NCI-H345 treated with DMSO at 0.1 percent for 48 hours (cell line): ENCODE measurements at regions not wholly inside any gene's neighbourhood (a gene's known extent, or its start where the extent isn't known, plus 50 kb on each side); places are given as distances from the start of the nearest gene placed in this dataset.

ENCODE experiments used
- DNase-seq: peaks from one replicate; lab custom pipeline; 2025; ENCODE audit not compliant: unreplicated experiment; lab: John Stamatoyannopoulos, UW

DNA sequence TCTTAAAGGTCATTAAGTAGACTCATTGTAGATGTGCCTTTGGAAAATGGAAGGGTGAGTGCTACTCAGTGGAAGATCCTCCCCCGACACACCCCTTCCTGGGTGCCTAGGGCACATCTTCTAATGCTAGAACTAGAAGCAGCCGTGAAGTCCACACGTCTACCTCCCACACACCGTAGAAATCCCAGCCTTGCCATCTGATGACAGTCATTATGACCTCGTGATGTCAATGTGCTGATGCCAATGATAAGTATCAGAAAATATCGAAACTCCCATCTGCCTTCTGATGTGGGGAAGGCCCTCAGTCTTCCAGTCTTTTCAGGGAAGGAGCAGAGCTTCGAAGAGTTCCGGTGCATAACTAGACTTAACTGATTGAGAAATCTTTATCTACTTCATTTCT, 282.1 kb upstream of the ROPN1 start:
- DNase-seq, result no peak

DNA sequence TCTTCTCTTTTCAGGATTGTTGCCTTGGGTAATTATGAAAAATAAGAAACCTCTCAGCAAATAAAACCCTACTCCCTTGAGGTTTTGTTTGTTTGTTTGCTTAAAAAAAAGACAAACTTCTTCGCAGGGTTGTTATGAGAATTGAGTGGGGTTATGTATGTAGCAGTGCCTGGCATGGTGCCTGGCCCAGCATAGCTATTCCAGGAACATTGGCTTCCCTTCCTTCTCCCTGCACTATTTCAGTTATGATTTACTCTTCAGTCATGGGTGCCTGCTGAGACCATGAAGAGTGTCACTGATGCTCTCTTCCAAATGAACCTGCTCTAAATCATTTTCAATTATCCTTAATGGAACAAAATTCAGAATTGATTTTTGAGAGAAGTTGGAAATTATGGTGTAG, 283.5 kb upstream of the ROPN1 start:
- no peak for DNase-seq

DNA sequence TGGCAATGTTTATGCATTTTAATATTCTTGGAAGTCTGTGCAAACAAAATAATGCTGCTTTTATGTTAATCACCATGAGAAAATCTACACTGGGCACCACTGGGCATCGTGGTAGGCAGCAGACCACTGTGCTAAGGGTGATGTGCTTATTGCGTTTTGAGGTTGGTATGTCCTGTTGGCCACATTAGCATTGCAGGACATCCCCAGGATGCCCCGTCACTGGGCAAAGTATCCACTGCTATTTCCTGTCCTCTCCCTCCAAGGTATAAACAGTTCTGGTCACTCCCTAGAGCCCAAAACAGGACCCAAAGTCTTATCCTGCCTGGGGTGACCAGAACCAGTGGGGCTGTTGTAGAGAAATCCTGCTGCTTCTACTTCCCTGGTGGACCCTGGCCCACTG, 284.2 kb upstream of the ROPN1 start:
- DNase-seq, result no peak

DNA sequence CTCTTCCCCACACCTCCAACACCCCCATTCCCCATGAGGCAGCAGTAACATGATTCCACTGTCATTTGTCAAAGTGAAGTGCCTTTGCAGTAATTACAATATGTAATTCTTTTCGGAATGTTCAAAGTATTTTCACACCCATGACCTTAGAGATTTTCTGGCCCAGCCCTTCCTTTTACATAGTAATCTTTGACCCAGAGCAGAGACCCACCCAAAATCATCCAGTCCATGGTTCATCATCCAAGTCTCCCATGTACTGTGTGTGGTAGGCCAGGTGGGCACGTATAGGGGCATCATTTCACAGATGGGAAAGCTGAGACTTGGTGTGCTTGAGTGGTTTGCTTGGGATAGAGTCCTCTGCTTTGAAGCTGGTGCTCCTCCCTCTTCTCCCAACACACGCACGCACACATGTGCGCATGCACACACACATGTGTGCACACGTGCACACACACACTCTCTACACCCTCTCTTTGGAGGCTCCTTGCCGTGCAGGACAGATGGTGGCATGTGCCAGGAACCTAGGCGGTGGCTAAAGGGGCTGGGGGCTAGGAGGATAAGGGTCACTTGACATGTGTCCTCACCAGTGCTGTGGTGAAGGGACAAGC, 284.7 kb upstream of the ROPN1 start:
- DNase-seq, result no peak

DNA sequence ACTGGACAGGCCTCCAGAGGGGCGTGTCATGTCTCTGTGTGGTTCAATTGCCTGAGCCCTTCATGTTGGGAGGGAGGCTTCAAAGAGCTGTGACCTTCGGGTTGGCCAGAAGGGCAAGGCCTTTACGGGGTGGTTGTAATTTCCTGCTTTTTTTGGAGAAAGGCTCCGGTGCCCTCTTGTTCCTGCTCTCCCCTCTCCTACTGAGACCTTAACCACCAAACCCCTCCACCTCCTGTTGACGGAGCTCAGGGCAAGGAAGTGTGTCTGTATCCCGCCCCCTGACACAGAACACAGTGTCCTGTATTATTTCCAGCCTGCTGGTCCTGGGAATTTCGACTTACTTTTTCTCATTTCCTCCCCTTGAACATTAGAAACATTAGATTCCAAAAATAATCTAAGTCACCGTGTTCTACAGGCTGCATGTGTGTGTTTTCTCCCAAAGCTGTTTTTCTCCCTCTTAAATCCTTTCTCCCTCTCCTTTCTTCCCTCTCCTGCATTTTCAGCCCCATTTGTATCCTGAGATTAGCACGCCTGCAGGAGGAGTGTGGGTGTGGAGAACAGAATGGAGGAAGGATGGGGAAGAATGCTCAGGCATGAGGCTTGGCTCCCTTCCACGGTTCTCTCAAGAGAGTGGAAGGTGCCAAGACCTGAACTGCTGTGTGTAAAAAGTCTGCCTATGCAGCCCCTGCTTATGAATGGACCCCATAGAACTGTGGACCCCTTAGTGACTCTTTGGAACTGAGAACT, 285.4 kb upstream of the ROPN1 start:
- DNase-seq, result no peak

DNA sequence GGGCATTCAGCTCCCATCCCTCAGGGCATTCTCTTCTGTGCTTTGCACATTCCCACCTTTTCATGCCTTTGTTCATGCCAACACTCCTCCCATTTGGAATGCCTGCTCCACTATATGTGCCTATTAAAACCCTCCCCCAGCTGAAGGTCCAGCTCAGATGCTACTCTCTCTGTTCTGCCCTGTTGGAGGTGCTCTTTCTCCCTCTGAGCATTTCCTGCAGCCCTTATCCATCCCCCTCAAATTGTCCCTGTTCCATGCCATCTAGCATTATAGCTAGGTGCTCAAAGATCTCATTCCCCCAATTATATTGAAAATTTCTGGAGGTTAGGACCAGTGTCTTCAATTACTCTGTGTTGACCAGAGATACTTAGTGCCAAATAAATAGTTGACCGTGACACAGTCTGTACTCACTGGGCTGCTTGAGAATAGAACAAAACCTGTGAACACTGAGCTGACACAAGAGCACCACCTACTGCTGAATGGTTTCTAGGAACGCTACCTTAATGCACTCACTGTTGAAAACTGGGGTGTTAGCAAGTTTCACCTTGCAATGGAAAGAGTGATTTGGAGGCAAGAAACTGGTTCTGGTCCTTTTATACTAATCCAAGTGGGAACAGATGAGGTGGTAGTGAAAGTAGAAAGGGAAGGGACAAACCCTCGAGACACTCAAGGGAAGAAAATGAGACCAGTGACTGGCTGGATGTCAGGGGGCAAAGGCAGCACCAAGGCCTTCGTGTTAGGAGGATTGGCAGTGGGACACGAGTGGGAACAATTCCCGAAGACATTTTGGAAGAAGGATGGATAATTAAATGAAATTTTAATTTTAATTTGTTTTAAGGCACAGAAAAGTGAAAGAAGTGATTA, 289.8 kb upstream of the ROPN1 start:
- peak; percentile 20 for DNase-seq

DNA sequence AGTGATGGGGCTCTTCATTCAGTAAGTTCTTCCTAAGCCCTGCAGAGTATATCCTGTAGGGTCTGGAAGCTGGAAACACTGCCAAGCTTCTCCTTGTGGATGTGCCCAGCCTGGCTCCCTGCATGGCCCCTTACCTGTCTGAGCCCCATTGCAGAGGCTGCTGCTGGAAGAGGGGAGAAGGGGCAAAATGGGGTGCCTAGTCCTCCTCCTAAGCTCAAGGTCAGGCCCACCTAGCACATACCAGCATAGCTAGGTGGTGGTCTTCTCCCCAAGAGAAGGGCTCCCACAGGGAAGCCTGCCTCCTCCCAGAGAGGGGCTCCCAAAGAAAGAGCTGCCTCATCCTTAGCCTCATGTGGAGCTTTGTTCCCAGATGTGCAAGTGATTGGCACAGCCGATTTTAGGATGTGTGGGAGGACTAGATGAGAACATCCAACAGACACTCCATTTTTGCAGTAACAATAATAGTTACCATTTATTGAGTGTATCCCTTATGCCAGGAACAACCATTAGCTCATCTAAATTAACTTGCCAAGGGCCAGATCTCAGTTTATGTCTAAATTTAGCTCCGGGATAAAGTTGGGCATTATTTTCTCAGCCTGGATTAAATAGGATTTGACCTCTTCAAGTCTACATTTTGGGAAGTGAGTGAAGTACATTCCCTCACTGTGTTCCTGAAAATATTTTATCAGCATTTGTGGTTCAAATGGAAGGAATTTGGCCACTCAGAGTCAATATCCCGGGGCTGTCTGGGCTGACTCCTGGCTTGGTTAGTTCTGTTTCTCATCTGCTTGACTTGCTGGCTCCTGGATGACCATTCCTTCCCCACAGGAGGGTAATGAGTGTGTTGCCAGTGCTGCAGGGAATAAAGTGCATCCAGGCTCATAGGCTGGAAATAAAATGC, 291.1 kb upstream of the ROPN1 start:
- DNase-seq, result no peak

DNA sequence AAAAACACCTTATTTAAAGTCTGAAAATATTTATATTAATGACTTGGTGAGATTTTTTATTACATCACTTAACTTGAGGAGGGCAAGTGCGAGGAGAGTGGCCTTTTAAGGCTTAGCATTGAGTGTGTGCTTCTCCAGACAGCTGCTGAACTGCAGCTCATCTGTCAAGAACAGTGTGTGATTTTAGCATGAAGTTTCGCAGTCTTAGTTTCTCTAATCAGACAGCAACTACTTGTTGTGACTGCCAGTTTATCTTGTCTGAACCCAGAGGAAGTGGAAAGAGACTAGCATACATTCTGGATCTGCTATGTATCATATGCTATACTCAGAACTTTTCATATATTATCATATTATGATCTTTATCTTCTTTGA, 291.7 kb upstream of the ROPN1 start:
- no peak for DNase-seq

DNA sequence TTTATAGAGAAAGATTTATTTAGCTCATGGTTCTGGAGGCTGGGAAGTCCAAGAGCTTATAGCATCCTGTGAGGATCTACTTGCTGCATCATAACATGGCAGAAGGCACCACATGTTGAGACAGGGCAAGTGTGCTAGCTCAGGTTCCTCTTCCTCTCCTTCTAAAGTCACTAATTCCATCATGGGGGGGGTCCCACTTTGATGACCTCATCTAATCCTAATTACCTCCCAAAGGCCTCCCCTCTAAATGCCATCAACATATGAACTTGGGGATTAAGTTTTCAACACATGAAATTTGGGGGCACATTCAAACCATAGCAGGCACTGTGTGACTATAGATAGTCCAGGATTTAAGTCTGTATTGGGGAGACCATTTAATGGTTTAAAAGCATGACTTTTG, 297.1 kb upstream of the ROPN1 start:
- DNase-seq, result no peak

DNA sequence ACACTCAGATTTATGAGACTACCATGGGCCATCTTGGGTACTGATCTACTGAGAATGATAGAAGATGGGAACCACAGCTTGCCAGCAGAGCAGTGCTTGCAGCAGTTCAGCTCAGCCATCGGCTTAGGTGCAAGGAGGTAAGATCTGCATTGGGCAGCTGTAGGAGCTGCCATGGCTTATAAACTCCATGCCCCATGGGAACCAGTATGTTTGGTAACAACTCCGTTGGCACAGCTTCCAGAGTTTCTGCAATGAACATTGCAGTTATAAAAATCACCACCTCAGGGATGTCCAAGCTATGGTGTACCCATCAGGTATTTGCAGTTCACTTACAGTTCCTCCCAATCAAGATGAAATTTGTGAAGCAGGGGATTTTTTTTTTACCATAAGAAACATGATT, 299.1 kb upstream of the ROPN1 start:
- no peak for DNase-seq

DNA sequence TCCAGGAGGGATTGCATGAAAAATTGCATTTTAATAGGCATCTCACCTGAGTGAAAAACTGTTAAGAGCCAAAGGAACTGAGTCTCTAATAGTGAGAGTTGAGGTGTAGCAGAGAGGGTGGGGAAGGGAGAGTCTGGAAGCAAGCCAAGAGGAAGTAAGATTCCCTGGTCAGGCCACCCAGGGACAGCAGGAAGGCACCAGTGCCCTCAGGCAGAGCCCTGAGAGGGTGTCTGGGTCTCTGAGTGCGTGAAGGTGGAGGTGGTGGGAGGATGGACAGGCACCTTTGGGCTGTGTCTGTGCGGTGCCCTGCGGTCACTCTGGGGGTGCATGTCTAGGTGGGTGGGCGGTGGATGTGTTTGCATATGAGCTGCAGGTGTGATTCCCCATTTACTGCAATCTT, 300.4 kb upstream of the ROPN1 start:
- no peak for DNase-seq

DNA sequence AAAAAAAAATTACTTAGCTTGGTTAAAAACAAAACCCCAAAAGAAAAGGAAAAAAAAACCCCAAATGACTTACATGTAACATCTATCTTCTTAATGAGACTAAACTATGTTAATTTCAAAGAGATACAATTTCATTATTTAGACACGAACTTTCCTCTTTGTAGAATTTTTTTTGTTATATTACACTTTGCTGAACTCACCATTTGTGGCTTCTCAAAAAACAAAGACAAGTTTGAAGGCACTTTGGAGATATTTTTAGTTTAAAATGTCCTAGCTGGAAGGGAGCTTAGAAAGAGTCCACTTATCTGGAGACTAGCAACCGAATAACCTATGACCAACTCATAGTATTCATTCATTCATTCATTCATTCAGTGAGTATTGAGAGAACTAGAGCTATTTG, 301.7 kb upstream of the ROPN1 start:
- DNase-seq, result no peak

DNA sequence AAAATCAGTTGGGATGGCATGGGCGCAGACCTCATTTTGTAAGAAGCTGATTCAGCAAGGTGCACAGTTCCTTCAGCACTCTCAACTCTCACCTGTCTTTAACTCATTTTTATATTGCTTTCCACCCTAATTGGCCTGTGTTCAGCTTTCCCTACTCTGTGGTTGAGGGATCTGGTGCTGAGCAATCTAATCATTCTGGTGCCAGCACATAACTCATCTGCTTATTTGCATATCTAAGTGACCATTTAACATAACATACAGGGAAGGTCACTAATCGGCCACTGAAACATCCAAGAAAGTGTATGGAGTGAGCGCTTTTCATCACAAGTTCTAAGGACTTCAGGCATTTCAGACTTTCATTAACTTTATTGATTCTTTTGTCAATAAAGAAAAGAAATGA, 303.4 kb upstream of the ROPN1 start:
- DNase-seq, result no peak

DNA sequence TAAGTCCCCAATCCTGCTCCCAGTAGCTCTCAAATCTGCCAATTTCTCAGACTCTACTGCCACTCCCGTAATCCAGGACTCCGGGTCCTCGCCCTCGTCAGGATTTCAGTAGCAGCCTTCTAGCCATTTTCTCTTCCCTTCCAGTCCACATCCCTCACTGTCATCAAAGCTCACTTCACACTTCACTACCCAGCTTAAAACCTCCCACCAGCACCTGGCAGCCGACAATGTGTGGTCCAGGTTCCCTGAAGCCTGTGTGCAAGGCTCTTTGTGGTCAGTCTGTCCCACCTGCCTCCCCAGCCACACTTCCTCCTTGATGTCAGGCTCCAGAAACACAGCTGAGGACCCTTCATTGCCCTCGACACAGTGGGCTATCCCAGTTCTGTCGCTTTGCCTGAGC, 304.5 kb upstream of the ROPN1 start:
- no peak for DNase-seq

DNA sequence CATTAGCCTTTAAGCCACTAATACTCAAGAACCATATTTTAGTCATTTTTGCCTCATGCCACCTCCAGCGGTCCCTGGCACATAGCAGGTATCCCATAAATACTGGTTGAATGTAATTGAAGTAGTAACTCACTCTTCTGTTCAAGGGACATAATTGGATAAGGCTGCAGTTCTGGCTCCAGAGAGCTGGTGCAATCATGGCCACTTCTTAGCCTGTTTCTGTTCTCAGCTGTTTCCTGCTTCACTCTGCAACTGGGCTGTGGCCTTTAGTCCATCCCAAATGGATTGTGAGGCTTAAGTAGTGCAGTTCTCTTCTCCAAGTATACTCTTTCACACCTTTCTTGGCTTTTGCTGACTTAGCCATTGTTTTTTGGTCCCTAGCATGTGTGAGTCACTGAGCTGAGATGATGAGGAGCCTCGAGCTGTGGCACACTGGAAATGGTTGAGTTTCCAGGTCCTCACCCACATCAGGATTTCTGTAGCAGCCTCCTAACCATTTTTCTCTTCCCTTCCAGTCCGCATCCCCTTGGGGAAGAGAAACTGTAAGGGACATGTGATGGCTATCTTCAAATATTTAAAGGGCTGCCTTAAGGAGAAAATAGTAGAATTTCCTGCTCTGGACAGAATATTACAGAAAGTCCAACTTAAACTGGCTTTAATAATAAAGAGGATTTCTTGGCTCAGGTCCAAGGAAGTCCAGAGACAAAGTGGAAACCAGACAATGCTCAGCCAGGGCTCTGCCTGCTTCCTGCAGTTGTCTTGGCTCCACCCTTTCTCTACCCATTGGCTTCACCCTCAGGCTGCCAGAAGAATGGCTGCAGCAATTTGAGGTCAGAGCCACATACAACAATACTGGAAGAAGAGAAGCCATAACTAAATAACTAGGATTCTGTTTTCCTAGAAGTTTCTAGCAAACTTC, 305.4 kb upstream of the ROPN1 start:
- DNase-seq, result no peak

DNA sequence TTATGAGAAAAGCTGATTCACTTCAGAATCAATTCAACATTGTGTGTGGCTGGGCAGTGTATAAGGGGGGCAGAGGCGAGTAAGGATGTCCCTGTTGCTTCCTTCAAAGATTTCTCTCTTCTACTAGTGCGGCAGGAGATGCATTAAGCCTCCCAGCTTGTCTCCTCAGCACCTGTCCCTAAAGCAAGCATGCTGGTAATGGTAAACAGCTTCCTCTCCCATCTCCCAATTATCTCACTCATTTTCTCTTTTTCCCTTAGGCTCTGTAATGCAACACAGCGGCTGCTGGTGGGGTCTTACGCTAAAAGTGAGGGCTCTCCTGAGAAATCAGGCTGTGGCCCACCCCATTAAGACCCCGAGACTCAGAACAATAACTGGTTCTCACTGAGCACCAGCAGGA, 306.4 kb upstream of the ROPN1 start:
- DNase-seq, result no peak

DNA sequence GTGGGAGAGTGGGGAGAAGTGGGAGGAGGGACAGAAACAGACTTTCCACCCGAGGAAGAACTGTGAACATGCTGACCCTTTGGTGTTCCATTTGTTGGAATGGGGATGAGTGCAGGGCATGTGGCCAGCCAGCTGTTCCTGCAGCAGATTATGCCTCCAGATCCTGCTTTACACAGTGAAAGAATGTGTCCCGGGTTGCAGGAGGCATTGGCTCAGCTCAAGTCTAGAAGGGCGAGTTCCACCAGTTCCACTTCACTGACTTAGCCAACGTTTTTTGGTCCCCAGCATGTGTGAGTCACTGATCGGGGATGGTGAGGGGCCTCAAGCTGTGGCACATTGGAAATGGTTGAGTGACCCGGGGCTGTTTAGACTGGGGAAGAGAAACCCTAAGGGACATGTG, 307.0 kb upstream of the ROPN1 start:
- DNase-seq, result no peak

DNA sequence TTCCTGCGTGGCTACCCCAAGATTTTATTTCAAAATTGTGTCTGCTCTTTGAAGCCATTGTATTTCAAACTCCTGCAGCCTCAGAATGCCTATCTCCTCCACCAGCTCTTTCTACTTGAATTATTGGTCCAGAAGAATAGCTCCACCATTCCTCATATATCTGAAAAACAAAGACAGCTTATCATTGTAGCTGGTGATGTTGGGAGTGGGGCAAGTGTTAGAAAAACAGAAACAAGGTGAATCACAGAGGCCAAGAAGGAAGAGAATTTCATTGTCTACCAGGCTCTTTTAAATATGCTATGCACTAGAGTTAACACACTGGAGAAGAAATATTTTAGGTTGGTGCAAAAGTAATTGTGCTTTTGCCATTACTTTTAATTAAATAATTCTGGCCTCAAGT, 307.9 kb upstream of the ROPN1 start:
- DNase-seq, result no peak

DNA sequence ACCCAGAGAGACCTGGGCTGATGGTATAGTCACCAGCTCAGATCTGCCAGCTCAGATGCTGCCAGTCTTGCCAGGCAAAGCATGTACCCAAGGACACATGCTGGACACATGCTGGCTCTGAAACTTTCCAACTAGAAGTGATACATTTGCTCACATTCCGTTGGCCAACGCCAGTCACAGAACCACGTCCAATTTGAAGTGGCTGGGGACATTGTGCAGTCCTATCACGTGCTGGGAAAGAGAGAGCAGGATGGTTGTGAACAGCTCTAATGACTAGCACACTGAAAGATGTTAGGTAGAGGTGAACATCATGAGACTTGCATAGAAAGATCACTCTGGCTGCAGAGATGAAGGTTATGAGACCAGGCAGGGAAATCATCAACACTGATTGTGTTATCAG, 308.5 kb upstream of the ROPN1 start:
- no peak for DNase-seq

DNA sequence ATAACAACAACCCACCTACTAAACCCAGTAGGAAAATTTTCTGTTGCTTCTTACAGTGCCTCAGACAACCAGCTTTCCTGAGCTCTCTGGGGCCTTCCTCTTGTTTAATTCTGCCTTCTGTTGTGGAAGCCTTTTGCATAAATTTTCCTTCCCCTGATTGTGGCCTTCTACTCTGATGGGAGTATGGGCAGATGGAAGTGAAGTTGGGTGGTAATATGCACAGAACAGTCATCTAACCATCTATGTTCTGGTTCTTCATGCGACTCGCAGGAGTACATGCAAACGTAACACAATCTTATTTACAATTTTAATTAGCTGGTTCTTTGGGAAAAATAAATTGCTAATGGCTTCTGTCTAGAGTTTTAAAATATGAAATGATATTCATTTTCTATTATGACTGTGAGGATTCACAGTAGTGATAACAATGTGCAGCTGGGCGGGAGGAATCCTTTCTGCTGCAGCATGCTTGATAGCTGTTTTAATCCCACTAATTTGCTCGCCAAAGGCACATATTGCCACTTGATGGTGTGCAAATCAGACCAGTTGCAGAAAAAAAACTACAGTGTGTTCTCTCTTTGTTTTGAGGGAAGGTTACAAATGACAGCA, 311.5 kb upstream of the ROPN1 start:
- no peak for DNase-seq
